ENCODE measurements at regions not wholly inside any gene's neighbourhood (a gene's known extent, or its start where the extent isn't known, plus 50 kb on each side); places are given as distances from the start of the nearest gene placed in this dataset.

DNA sequence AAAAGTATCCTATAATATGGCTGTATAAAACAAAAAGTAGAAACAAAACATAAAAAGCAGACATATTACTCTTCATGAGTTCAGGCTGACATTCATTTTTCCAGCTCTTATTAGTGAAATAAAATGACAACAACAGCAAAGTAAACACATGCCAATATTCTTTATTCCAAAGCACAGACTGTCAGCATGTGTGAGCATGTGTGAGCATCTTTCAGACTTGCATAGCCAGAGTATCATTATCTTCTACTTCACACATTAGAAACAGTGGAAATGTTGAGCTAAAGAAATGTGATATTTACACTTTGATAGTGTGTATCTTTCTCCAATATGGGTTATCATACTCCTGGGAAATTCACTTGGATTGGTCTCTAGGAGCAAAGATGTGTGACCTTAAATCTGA lies 476.6 kb upstream of the TMEM132C start:
- ATAC-seq (ENCODE audit: low read depth) (no peak), DNase-seq (no peak)
- H2AFZ ChIP-seq (ENCODE audit: insufficient read depth, low read depth, low read length, poor library complexity, severe bottlenecking), result no peak overlapping the region
- peaks cover 0 to 10% (median 0%) of the 10 kb centered on the region in 3 donors for H3K9me3 ChIP-seq (ENCODE audit: control extremely low read depth in 1 of 3, control insufficient read depth in 2 of 3, insufficient read depth in 1 of 3, low read length in 2 of 3)
- peaks cover 8% of the 10 kb centered on the region for H3K9me3 Mint-ChIP-seq (ENCODE audit: insufficient read depth)
- H3K36me3 ChIP-seq (replicated peaks in 1 of 2; ENCODE audit: control extremely low read depth in 1 of 2, control insufficient read depth in 1 of 2, extremely low read depth in 1 of 2, insufficient read depth in 2 of 2, low read length in 1 of 2), result no peaks in the 10 kb centered on the region
- no peaks in the 10 kb centered on the region for H3K27me3 ChIP-seq (replicated peaks in 1 of 4; ENCODE audit: control extremely low read depth in 1 of 4, control insufficient read depth in 3 of 4, insufficient read depth in 4 of 4, low read length in 3 of 4)
- no peak overlapping the region for H3K27ac ChIP-seq (ENCODE audit: low read length in 2 of 2)
- no peaks in the 10 kb centered on the region for H3K4me1 ChIP-seq (ENCODE audit: control insufficient read depth in 2 of 2, insufficient read depth in 2 of 2, low read length in 2 of 2)
- H3K4me3 Mint-ChIP-seq, result no peak overlapping the region
- no peaks in the 10 kb centered on the region for H3K79me2 ChIP-seq (ENCODE audit: control insufficient read depth, insufficient read depth, low read length)
- TF ChIP-seq EZH2 (IDR thresholded peaks at IDR 0.05; ENCODE audit: borderline replicate concordance, insufficient read depth, low read depth, low read length, poor library complexity, severe bottlenecking), result no peak
- no peak for TF ChIP-seq CTCF (IDR thresholded peaks at IDR 0.05)
- intact Hi-C loops (cut with micrococcal nuclease), result no loop called here
- no peaks in the 10 kb centered on the region for H4K20me1 ChIP-seq (ENCODE audit: control insufficient read depth, insufficient read depth, low read length, poor library complexity, severe bottlenecking)
- no peaks in the 10 kb centered on the region for H3K4me1 Mint-ChIP-seq
- H3K4me2 ChIP-seq (replicated peaks; ENCODE audit: low read depth, low read length, poor library complexity, severe bottlenecking), result no peak overlapping the region
- CTCF ChIA-PET, result no interaction called here
- no peaks in the 10 kb centered on the region for H3K27me3 Mint-ChIP-seq
- H3K27ac Mint-ChIP-seq, result no peak overlapping the region
- POLR2A ChIA-PET, result no interaction called here
- no peak overlapping the region for H3K9ac ChIP-seq (ENCODE audit: low read length)
- no peak overlapping the region for H3K4me3 ChIP-seq (ENCODE audit: control extremely low read depth in 1 of 5, extremely low read depth in 1 of 5, insufficient read depth in 1 of 5, low read depth in 2 of 5, low read length in 4 of 5)

- no peaks in the 10 kb centered on the region for H3K4me1 Mint-ChIP-seq
- TF ChIP-seq CTCF (IDR thresholded peaks at IDR 0.05), result no peak
- TF ChIP-seq EZH2 (IDR thresholded peaks at IDR 0.05; ENCODE audit: borderline replicate concordance, insufficient read depth, low read depth, low read length, poor library complexity, severe bottlenecking), result no peak
- CTCF ChIA-PET, result no interaction called here
Observed at GRCh38 chr12:127791217-127791616, 475.8 kb upstream of the TMEM132C start.

More at GRCh38 chr12:127791217-127791616, 475.8 kb upstream of the TMEM132C start:
- DNase-seq (no peak), ATAC-seq (ENCODE audit: low read depth) (no peak)
- H4K20me1 ChIP-seq (ENCODE audit: control insufficient read depth, insufficient read depth, low read length, poor library complexity, severe bottlenecking), result no peaks in the 10 kb centered on the region
- Mint-ChIP-seq H3K9me3 (ENCODE audit: insufficient read depth) (peaks cover 8% of the 10 kb centered on the region), H3K27me3 (no peaks in the 10 kb centered on the region), H3K4me3 (no peak overlapping the region), H3K27ac (no peak overlapping the region)
- intact Hi-C loops (cut with micrococcal nuclease), result no loop called here
- no peaks in the 10 kb centered on the region for H3K36me3 ChIP-seq (replicated peaks in 1 of 2; ENCODE audit: control extremely low read depth in 1 of 2, control insufficient read depth in 1 of 2, extremely low read depth in 1 of 2, insufficient read depth in 2 of 2, low read length in 1 of 2)
- H3K79me2 ChIP-seq (ENCODE audit: control insufficient read depth, insufficient read depth, low read length), result no peaks in the 10 kb centered on the region
- H3K27ac ChIP-seq (ENCODE audit: low read length in 2 of 2), result no peak overlapping the region
- H3K27me3 ChIP-seq (replicated peaks in 1 of 4; ENCODE audit: control extremely low read depth in 1 of 4, control insufficient read depth in 3 of 4, insufficient read depth in 4 of 4, low read length in 3 of 4), result no peaks in the 10 kb centered on the region
- no peak overlapping the region for H3K4me2 ChIP-seq (replicated peaks; ENCODE audit: low read depth, low read length, poor library complexity, severe bottlenecking)
- peaks cover 0 to 5% (median 0%) of the 10 kb centered on the region in 3 donors for H3K9me3 ChIP-seq (ENCODE audit: control extremely low read depth in 1 of 3, control insufficient read depth in 2 of 3, insufficient read depth in 1 of 3, low read length in 2 of 3)
- no peak overlapping the region for H3K9ac ChIP-seq (ENCODE audit: low read length)
- no peak overlapping the region for H3K4me3 ChIP-seq (ENCODE audit: control extremely low read depth in 1 of 5, extremely low read depth in 1 of 5, insufficient read depth in 1 of 5, low read depth in 2 of 5, low read length in 4 of 5)
- WGBS (ENCODE audit: insufficient coverage), result no CpG with 5 or more reads among the region's 7 CpGs
- H3K4me1 ChIP-seq (ENCODE audit: control insufficient read depth in 2 of 2, insufficient read depth in 2 of 2, low read length in 2 of 2), result no peaks in the 10 kb centered on the region
- POLR2A ChIA-PET, result no interaction called here
- H2AFZ ChIP-seq (ENCODE audit: insufficient read depth, low read depth, low read length, poor library complexity, severe bottlenecking), result no peak overlapping the region

Measured in B cell (primary cell).